SK-N-SH treated with all-trans-retinoic acid at 6 μM for 48 hours (cell line): ENCODE measurements at regions not wholly inside any gene's neighbourhood (a gene's known extent, or its start where the extent isn't known, plus 50 kb on each side); places are given as distances from the start of the nearest gene placed in this dataset.

Experiments
- ARNTL ChIP-seq: fragments of 450-650 bp; formaldehyde crosslinking; IDR thresholded peaks from 2 replicates; pipeline ENCODE4 v1.5.0; 2020; ENCODE audit warnings: low read depth, mild to moderate bottlenecking, moderate library complexity, borderline replicate concordance
- CREB5 ChIP-seq: fragments of 250-450 bp; sonication (Bioruptor Pico); IDR thresholded peaks from 2 replicates; pipeline ENCODE4 v1.5.1; 2020; ENCODE audit warnings: low read depth, mild to moderate bottlenecking, moderate library complexity
- CSRNP3 ChIP-seq: fragments of 250-450 bp; sonication (Bioruptor Pico); IDR thresholded peaks from 2 replicates; pipeline ENCODE4 v1.5.1; 2021; ENCODE audit warnings: mild to moderate bottlenecking, moderate library complexity
- ISL1 ChIP-seq: fragments of 250-450 bp; sonication (Bioruptor Pico); IDR thresholded peaks from 2 replicates; pipeline ENCODE4 v2.1.2; 2022; ENCODE audit warnings: mild to moderate bottlenecking, moderate library complexity
- OSR1 ChIP-seq: fragments of 250-450 bp; sonication (Bioruptor Pico); IDR thresholded peaks from 2 replicates; pipeline ENCODE4 v1.8.0; 2022; ENCODE audit warnings: moderate library complexity, mild to moderate bottlenecking, inconsistent platforms
- PATZ1 ChIP-seq: fragments of 250-450 bp; sonication (Bioruptor Pico); IDR thresholded peaks from 2 replicates; pipeline ENCODE4 v1.8.0; 2020; ENCODE audit warnings: mild to moderate bottlenecking, moderate library complexity, borderline replicate concordance
- POU6F1 ChIP-seq: fragments of 250-450 bp; sonication (Bioruptor Pico); IDR thresholded peaks from 2 replicates; pipeline ENCODE4 v1.8.0; 2021; ENCODE audit warnings: low read depth, mild to moderate bottlenecking, moderate library complexity, borderline replicate concordance
- RARB ChIP-seq: fragments of 250-450 bp; sonication (Bioruptor Pico); IDR thresholded peaks from 2 replicates; pipeline ENCODE4 v1.8.0; 2021; ENCODE audit warnings: mild to moderate bottlenecking, moderate library complexity
- TCF4 ChIP-seq: fragments of 250-450 bp; sonication (Bioruptor Pico); IDR thresholded peaks from 2 replicates; pipeline ENCODE4 v1.8.0; 2021; ENCODE audit warnings: mild to moderate bottlenecking, moderate library complexity, borderline replicate concordance
- TSHZ2 ChIP-seq: fragments of 250-450 bp; sonication (Bioruptor Pico); IDR thresholded peaks from 2 replicates; pipeline ENCODE4 v1.5.0; 2020; ENCODE audit warnings: mild to moderate bottlenecking, moderate library complexity
- ZFP30 ChIP-seq: fragments of 450-650 bp; formaldehyde crosslinking; IDR thresholded peaks from 2 replicates; pipeline ENCODE4 v1.5.0; 2022; ENCODE audit warnings: mild to moderate bottlenecking, moderate library complexity
- ZNF565 ChIP-seq: fragments of 450-650 bp; formaldehyde crosslinking; conservative IDR thresholded peaks from 2 replicates; pipeline ENCODE4 v1.5.0; 2020; ENCODE audit warnings: low read depth, mild to moderate bottlenecking, moderate library complexity
- ZNF70 ChIP-seq: fragments of 450-650 bp; formaldehyde crosslinking; IDR thresholded peaks from 2 replicates; pipeline ENCODE4 v1.5.0; 2020; ENCODE audit warnings: mild to moderate bottlenecking, moderate library complexity

GRCh38 chr9:24881361-24881760, 335.7 kb upstream of the IZUMO3 start:
- TF ChIP-seq CREB5 (CRISPR knock-in tag) (no peak), ZNF70 (CRISPR knock-in tag) (no peak), OSR1 (CRISPR knock-in tag) (no peak), ARNTL (no peak), TCF4 (CRISPR knock-in tag) (no peak), RARB (CRISPR knock-in tag) (no peak), TSHZ2 (no peak), ISL1 (CRISPR knock-in tag) (no peak), CSRNP3 (CRISPR knock-in tag) (no peak), ZNF565 (CRISPR knock-in tag) (no peak), ZFP30 (CRISPR knock-in tag) (no peak), POU6F1 (CRISPR knock-in tag) (no peak), PATZ1 (CRISPR knock-in tag) (no peak)
